ENCODE measurements at regions not wholly inside any gene's neighbourhood (a gene's known extent, or its start where the extent isn't known, plus 50 kb on each side); places are given as distances from the start of the nearest gene placed in this dataset.
A peak's percentile ranks its signal among the peaks of the same experiment; 100 is the strongest.

DNA sequence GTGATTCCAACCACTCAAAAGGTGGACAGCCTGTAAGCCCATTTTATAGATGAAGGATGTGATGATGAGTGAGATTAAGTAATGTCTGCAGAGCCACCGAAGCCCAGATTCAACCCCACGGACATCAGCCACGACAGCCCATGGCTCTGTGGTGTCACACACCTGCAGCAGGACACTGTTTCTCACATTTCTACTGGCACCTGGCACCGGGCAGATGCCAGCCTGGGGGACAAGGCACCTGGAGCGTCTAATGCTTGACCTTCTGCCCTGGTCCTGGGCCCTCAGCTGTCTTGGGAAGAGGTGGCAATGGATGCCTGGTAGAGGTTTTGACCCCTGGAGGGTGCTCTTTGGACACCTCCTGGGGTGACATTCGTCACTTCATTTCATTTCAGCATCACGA lies 176.3 kb downstream of the ANAPC1 start:
- intact Hi-C loops (cut with DNase I), result no loop called here
- H3K36me3 ChIP-seq, result no peaks in the 10 kb centered on the region
- TF ChIP-seq, protein P1, sequence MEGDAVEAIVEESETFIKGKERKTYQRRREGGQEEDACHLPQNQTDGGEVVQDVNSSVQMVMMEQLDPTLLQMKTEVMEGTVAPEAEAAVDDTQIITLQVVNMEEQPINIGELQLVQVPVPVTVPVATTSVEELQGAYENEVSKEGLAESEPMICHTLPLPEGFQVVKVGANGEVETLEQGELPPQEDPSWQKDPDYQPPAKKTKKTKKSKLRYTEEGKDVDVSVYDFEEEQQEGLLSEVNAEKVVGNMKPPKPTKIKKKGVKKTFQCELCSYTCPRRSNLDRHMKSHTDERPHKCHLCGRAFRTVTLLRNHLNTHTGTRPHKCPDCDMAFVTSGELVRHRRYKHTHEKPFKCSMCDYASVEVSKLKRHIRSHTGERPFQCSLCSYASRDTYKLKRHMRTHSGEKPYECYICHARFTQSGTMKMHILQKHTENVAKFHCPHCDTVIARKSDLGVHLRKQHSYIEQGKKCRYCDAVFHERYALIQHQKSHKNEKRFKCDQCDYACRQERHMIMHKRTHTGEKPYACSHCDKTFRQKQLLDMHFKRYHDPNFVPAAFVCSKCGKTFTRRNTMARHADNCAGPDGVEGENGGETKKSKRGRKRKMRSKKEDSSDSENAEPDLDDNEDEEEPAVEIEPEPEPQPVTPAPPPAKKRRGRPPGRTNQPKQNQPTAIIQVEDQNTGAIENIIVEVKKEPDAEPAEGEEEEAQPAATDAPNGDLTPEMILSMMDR (IDR thresholded peaks at IDR 0.05), result no peak
- TF ChIP-seq POLR2A (IDR thresholded peaks at IDR 0.05), result no peak
- H3K27me3 ChIP-seq, result no peaks in the 10 kb centered on the region
- H3K4me3 ChIP-seq (replicated peaks in 1 of 3), result no peak overlapping the region
- H3K27ac ChIP-seq, result peak overlapping the region in 1 of 3 donors; percentile 2
- 89 to 95% methylated on average over 7 of the region's 7 CpGs for WGBS, 2 donors
- DNase-seq, result no peak
- H3K4me1 ChIP-seq, result peaks cover 4 to 46% of the 10 kb centered on the region in 2 donors
- H3K9me3 ChIP-seq, result no peaks in the 10 kb centered on the region

GRCh38 chr2:111708476-111709180 lies 175.4 kb downstream of the ANAPC1 start:
- H3K27ac ChIP-seq, result peak overlapping the region in 1 of 3 donors; percentile 2
- H3K36me3 ChIP-seq, result no peaks in the 10 kb centered on the region
- intact Hi-C loops (cut with DNase I), result no loop called here
- DNase-seq, result no peak
- H3K9me3 ChIP-seq, result no peaks in the 10 kb centered on the region
- H3K27me3 ChIP-seq, result no peaks in the 10 kb centered on the region
- no peak for TF ChIP-seq POLR2A (IDR thresholded peaks at IDR 0.05)
- TF ChIP-seq, protein P1 (IDR thresholded peaks at IDR 0.05), result no peak
- no peak overlapping the region for H3K4me3 ChIP-seq (replicated peaks in 1 of 3)
- WGBS, 2 donors, result 82 to 83% methylated on average over 4 of the region's 4 CpGs
- peaks cover 4 to 44% of the 10 kb centered on the region in 2 donors for H3K4me1 ChIP-seq

DNA sequence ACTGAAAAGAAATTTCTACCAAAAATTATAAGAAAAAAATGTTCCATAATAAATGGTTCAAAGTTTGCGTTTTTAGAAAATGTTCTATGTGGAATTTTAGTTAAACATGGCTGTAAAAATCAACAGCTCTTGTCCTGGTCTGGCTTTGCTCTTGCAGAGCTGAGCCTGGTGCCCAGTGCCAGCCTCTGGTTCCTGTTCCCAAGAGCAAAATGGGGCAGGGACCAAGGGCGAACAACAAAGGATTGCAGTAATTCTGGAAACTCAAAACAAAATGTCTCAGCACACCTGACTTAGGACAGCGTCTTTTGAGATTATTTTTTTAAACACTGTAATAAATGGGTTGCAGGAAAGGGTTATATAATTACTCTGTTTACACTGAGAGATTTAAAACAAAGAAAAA lies 174.7 kb downstream of the ANAPC1 start:
- H3K4me3 ChIP-seq (replicated peaks in 1 of 3), result no peak overlapping the region
- no peaks in the 10 kb centered on the region for H3K9me3 ChIP-seq
- WGBS, 2 donors, result 92 to 93% methylated on average over 3 of the region's 3 CpGs
- H3K27me3 ChIP-seq, result no peaks in the 10 kb centered on the region
- DNase-seq, result no peak
- peak overlapping the region in 1 of 3 donors; percentile 26 for H3K27ac ChIP-seq
- H3K36me3 ChIP-seq, result no peaks in the 10 kb centered on the region
- intact Hi-C loops (cut with DNase I), result no loop called here
- peaks cover 4 to 41% of the 10 kb centered on the region in 2 donors for H3K4me1 ChIP-seq
- TF ChIP-seq POLR2A (IDR thresholded peaks at IDR 0.05), result no peak
- TF ChIP-seq, protein P1 (IDR thresholded peaks at IDR 0.05), result no peak

DNA sequence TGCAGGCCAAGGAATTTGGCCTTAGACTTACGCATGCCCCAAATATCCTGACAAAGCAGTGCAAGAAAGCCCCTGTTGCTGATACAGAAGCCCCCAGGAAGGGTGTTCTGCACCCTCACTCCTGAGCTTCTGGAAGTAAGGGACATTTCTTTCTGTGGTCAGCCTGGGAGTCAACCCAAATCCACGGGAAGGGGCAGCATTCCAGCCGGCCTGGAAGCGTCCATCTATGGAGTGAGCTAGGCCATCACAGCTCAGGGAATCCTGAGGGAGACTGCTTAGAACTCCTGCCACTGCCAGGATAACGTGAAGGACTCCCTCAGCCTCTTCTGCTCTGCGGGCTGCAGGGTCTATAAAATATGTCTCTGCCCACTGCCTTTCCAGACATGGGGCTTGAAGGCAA lies 173.9 kb downstream of the ANAPC1 start:
- Histone ChIP-seq H3K27me3 (no peaks in the 10 kb centered on the region), H3K27ac (peak overlapping the region in 1 of 3 donors; percentile 26), H3K36me3 (no peaks in the 10 kb centered on the region), H3K4me3 (replicated peaks in 1 of 3) (no peak overlapping the region), H3K4me1 (peaks cover 4 to 41% of the 10 kb centered on the region in 2 donors), H3K9me3 (no peaks in the 10 kb centered on the region)
- WGBS, 2 donors, result 79 to 87% methylated on average over 5 to 6 of the region's 6 CpGs
- DNase-seq, result no peak
- intact Hi-C loops (cut with DNase I), result no loop called here
- TF ChIP-seq, protein P1 (IDR thresholded peaks at IDR 0.05), result no peak
- no peak for TF ChIP-seq POLR2A (IDR thresholded peaks at IDR 0.05)

GRCh38 chr2:111710613-111711012 lies 173.4 kb downstream of the ANAPC1 start:
- intact Hi-C loops (cut with DNase I), result no loop called here

More at GRCh38 chr2:111710613-111711012, 173.4 kb downstream of the ANAPC1 start:
- Histone ChIP-seq H3K27ac (no peak overlapping the region), H3K4me1 (peaks cover 4 to 38% of the 10 kb centered on the region in 2 donors), H3K4me3 (replicated peaks in 1 of 3) (no peak overlapping the region), H3K36me3 (no peaks in the 10 kb centered on the region), H3K9me3 (no peaks in the 10 kb centered on the region), H3K27me3 (no peaks in the 10 kb centered on the region)
- WGBS, 2 donors, result 85 to 94% methylated on average over 2 to 4 of the region's 4 CpGs
- no peak for TF ChIP-seq POLR2A (IDR thresholded peaks at IDR 0.05)
- TF ChIP-seq, protein P1 (IDR thresholded peaks at IDR 0.05), result no peak
- DNase-seq, result no peak

Data from thyroid gland (tissue), 4 donors.